Stimulated activated CD8-positive, alpha-beta memory T cell treated with anti-CD3 and anti-CD28 coated beads, Interleukin-4, amount 100 ng/mL, for 48 hours (primary cell): ENCODE measurements at regions not wholly inside any gene's neighbourhood (a gene's known extent, or its start where the extent isn't known, plus 50 kb on each side); places are given as distances from the start of the nearest gene placed in this dataset.

Experiments used
- DNase-seq: peaks from one replicate; pipeline ENCODE4 v3.0.0-alpha.2; 2020

- DNase-seq, result no peak
Measured at GRCh38 chr16:86751076-86752030, 173.0 kb downstream of the FOXL1 start.

DNA sequence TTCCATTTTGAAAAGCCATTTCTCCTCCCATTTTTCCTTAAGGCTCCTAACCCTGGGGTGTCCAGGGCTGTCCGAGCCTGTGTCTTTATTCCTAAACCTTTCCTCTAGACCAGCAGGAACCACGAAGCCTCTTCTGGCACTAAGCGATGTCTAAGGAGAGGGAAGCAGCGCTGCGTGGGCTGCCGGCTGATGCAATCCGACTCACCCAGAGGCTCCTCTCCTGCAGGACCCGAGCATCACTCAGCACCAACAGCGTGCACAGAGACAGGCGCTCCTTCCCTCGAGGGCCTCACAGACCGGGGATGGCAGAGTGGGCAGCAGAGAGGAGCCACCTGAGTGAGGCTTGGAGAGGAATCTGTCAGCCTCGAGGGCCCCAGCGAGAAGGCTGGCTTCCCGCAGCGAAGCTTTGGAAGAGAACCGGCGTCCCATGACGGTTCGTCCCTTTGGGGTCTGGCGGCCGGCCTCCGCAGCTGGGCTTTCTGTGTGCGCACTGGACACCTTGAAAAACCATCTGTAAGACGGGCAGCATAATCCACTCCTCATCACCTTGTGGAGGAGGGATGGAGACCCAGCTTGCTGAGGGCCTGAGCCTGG lies 174.3 kb downstream of the FOXL1 start:
- DNase-seq, result no peak

- no peak for DNase-seq
Measured at GRCh38 chr16:86753399-86753798, 175.1 kb downstream of the FOXL1 start.

DNA sequence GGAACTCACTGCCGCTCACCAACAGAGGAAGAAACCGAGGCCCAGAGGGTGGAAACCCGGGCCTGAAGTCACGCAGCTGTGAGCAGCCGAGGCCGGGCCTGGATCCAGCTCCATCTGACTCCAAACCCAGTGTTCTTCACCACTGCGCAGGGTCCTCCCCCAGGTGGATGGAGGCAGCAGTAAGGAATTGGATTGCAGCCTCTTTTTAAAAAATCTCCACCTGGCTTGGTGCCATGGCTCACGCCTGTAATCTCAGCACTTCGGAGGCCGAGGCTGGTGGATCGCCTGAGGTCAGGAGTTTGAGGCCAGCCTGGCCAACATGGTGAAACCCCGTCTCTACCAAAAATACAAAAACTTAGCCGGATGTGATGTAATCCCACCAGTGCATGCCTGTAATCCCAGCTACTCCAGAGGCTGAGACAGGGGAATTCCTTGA lies 177.2 kb downstream of the FOXL1 start:
- no peak for DNase-seq

DNA sequence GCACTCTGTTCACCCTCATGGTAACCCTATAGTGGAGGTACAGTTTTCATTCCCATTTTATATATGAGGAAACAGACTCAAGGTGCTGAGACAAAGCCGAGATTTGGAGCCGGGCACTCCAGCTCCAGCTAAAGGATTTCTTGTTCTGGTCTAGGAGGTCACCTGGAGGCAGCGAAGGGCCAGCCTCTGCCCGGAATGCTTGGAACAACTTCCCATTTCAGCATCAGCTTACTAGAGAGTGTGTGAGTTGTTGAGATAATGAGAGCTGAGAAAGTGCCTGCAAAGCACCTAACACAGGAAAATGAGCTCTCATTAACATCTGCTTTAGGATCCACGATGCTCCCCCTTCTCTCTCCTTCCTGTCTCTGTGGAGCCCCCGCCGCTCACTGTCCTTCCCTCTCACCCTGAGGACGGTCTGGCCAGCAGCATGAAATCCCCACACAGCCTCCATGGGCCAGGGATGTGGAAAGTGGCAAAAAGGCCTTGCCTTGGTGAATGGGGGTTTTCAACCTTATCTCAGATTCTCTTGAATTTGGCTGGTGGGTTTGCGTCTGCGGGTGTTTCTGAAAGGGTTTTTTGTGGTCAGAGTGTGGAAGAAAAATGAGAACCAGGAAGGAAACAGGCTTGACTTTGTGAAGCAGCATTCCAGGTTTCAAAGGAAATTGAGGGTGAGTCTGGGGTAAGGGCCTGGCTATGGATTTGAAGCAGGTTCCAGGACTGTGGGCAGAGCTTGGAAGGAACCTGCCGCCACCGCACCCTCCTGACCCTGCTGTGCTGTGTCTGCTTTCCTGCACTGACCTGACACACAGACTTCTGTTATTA lies 178.7 kb downstream of the FOXL1 start:
- no peak for DNase-seq

DNA sequence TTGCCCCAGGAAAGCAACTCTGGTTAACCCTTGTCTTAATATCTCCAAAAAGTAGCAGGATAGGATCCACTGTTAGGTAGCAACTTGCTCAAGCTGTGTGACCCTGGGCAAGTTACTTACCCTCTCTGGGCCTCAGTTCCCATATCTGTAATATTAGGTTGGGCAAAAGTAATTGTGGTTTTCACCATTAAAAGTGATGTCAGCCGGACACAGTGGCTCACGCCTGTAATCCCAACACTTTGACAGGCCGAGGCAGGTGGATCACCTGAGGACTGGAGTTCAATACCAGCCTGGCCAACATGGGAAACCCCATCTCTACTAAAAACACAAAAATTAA lies 179.3 kb downstream of the FOXL1 start:
- DNase-seq, result no peak

DNA sequence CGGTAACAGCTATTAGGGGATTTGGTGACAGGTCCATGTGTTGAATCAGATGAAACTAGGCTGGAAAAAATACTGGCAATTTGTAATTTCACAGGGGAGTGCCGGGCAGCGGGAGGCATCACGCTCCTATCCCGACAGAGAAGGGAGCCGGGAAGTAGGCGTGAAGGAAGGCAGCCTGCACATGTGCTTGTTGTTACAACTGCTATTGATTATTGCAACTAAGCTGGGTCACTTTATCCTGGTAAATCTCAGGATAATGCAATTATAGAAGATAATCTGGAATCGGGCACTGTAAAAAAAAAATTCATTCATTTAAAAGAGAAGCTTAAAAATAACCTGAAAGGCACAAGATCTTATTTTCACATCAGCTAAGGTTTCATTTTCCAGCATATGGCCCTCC lies 180.6 kb downstream of the FOXL1 start:
- no peak for DNase-seq

- DNase-seq, result peak; percentile 82
Measured at GRCh38 chr16:86761111-86762031, 183.0 kb downstream of the FOXL1 start.

- no peak for DNase-seq
Measured at GRCh38 chr16:86762095-86762494, 183.7 kb downstream of the FOXL1 start.

- no peak for DNase-seq
Measured at GRCh38 chr16:86763819-86764218, 185.5 kb downstream of the FOXL1 start.

GRCh38 chr16:86764551-86764950 lies 186.2 kb downstream of the FOXL1 start:
- no peak for DNase-seq

DNA sequence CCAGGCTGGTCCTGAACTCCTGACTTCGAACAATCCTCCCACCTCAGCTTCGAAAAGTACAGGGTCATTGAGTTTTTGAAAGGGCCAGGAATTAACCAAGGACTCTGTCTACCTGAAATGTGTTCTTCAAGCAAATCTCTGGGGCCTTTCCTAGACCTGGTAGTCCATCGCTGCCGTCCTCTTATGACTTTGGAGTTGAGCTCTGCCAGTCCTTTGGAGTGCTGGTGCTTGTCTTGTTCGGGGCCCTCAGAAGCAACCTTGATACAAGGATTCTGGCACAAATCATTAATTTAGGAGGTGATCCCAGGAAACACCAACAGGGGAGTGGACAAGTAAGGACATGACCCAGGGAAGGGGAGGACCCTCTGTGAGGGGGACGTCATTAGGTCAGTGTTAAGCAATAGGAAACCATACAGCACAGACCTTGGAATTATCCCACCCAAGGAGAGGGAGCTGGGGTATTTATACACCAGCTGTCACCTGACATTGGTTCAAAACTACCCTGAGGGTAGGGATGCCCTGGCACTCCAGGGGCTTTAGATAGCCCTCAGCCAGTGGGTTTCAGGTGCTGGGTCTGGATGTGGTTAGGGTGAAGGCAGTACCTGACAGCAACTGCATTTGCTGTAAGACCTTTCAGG lies 187.2 kb downstream of the FOXL1 start:
- DNase-seq, result no peak

- DNase-seq, result no peak
Measured at GRCh38 chr16:86766700-86767099, 188.4 kb downstream of the FOXL1 start.

GRCh38 chr16:86768228-86768791 lies 190.0 kb downstream of the FOXL1 start:
- DNase-seq, result no peak

DNA sequence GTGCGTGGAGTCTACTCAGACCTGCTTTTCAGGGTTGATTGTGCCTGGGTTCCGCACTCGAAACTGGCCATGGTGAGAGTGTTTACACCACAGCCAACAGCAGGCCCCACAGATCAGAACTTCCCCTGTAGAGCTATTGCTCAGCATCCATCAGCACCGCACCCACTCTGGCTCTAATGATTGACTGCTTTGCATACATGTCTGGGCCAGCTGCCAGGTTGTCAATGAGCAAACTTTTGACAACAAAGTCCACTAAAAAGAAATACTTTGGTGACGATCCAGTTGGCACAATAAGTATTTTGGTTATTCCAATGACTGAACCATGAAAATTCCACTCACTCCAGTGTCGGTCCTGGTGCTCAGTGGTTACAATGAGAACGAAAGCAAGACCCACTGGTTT lies 190.7 kb downstream of the FOXL1 start:
- DNase-seq, result no peak

DNA sequence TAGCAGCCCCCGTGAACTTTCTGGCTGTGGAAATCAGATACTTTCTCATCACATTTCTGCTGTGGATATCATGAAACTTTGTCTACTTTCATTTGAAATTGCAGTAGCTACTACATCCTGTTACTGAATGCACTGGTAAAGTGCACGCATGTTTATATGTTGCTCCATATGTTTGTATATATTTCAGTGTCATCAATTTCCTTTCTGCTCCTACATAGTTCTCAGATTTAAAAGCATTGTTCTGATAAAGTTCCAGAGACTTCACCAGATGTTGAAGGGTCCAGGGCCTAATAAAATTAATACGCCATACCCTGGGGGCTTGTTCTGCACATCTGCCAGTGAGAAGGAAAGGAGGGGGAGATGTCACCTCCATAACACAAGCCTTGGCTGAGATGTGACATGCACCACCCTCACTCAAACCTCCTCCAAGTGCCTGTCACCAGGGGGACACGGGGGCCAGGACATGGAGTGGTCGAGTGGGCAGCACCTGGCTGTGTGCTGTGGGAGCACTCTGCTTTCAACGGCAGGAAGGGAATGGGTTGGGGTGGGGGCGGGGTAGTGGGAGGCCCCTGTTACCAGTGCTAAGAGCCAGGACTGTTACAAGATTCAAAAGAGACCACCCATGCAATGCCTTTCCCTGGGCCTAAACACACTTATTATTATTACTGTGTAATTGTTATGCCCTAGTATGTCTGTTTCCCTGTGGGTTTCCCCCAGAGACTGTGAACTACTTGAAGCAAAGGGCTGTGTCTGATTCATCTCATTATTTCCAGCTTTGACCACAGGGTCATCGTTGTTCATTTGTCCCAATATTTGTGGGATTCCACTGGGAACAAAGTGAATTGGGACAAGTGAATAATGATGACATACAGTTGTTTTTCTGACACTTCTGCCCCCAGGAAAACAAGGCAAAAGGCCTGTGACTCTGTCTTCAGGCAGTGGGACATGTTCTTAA lies 193.4 kb downstream of the FOXL1 start:
- no peak for DNase-seq

GRCh38 chr16:86772671-86773353 lies 194.5 kb downstream of the FOXL1 start:
- no peak for DNase-seq

GRCh38 chr16:86773354-86773715 lies 195.0 kb downstream of the FOXL1 start:
- no peak for DNase-seq

- DNase-seq, result no peak
Measured at GRCh38 chr16:86774931-86775330, 196.6 kb downstream of the FOXL1 start.

- no peak for DNase-seq
Measured at GRCh38 chr16:86775511-86775921, 197.2 kb downstream of the FOXL1 start.
